Right lung (tissue), 2 donors: ENCODE measurements at regions not wholly inside any gene's neighbourhood (a gene's known extent, or its start where the extent isn't known, plus 50 kb on each side); places are given as distances from the start of the nearest gene placed in this dataset.
"Not testable (repeated sequence)": the region's sequence is repeated elsewhere in the genome, so short reads cannot be mapped to it uniquely, and the experiment has no call there.

ENCODE experiments used
- DNase-seq, 2 donors: peaks; one replicate each; pipeline ENCODE4 v3.0.0-alpha.2; 2013

DNA sequence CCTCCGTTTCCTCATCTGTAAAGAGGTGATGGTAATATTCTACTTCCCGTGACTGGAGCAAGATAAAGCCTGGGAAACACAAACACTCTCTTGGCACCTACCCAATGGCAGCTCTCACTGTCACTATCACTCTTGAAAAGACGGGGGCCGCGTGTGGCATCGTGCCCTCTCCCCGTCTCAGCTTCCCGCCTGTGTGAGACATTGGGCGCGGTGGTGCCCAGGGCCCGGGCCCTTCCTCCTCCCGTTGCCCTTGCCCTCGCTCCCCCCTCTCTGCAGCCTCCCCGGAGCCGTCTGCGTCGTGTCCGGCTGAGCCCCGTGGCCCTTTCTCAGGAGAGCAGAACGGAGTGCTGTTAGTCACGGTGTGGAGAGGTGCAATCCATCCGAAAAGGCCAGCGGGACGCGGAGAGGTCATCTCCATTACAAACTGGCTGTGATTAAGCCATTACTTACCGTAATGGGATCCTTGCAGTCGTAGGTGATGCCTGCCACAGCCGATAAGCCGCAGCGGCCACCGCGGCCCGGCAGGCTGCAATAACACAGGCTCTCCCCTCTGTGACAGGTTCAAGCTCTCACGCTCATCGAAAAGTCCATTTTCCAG, 156.4 kb upstream of the ZC3H12A start:
- DNase-seq = no peak

DNA sequence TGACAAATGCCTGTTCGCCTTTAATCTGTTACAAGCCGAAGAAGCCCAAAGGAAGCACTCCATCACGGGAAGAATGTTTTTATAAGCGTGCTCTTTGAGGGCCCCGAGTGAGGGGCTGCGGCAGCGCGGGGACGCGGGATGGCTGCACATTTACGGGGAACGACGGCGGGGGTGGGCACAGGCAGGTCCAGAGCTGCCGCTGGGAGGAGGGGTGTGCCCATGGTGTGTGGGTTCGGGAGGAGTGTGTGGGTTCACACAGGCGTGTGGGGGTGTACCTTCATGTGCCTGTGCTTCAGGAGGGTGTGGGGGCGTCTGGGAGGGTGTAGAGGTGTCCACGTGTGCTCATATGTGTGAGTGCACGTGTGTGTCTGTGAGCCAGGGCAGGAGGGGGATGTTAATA, 155.9 kb upstream of the ZC3H12A start:
- no peak for DNase-seq

DNA sequence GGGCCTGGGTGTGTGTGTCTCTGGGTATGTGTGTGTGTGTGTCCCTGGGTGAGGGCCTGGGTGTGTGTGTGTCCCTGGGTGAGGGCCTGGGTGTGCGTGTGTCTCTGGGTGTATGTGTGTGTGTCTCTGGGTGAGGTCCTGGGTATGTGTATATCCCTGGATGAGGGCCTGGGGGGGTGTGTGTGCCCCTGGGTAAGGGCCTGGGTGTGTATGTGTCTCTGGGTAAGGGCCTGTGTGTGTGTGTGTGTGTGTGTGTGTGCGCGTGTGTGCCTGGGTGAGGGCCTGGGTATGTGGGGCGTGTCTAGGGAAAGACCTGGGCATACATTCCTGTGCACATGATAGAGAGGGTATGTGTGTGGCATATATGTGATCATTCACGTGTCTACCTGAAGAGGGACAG, 155.1 kb upstream of the ZC3H12A start:
- no peak for DNase-seq

DNA sequence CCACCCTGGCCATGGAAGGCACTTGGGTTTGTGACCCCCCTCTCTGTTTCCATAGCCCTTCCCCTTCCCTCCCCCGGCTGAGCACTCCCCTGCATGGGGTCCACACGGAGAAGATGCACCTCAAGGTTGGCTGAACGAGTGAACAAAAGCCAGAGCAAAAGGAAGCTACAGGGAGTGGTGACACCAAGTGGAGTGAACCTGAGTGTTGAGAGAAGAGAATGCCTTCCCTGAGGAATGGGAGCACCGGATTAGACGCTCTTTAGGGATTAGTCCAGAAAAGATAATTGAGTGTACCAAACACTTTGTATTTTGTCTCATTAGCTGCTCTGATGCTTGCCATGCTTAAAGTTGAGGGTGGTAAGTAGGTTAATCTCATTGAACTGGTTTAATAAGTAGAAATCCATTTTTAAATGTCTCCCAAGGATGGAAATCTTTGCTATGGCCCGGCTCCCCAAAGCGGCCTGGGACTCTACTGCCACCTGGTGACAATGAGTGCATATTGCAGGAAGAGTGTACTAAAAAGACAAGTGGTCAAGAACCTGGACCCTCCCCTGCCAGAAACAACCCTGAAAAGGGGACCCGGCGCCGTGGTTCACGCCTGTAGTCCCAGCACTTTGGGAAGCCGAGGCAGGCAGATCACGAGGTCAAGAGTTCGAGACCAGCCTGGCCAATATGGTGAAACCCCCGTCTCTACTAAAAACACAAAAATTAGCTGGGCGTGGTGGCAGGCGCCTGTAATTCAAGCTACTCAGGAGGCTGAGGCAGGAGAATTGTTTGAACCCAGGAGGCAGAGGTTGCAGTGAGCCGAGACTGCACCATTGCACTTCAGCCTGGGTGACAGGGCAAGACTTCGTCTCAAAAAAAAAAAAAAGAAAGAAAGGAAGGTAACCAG, 150.6 kb upstream of the ZC3H12A start:
- no peak for DNase-seq

DNA sequence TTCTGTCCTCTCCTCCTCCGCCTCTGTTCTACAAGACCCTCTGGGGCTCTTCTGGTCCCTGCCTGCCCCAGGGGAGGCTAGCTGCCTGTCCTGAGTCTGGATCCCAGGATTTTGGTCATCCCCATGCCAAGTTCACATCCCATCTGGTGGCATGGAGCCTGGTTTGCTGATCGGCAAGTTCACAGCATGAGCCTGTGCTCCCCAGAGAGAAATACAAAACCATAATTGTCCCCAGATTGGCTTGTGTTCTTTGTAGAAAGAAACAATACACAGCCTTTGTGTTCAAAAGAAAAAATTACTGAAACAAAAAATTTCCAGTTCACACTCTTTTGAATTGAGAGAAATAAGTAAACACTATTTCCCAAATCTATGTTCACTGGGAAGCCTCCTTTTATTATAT, 149.4 kb upstream of the ZC3H12A start:
- DNase-seq = no peak

DNA sequence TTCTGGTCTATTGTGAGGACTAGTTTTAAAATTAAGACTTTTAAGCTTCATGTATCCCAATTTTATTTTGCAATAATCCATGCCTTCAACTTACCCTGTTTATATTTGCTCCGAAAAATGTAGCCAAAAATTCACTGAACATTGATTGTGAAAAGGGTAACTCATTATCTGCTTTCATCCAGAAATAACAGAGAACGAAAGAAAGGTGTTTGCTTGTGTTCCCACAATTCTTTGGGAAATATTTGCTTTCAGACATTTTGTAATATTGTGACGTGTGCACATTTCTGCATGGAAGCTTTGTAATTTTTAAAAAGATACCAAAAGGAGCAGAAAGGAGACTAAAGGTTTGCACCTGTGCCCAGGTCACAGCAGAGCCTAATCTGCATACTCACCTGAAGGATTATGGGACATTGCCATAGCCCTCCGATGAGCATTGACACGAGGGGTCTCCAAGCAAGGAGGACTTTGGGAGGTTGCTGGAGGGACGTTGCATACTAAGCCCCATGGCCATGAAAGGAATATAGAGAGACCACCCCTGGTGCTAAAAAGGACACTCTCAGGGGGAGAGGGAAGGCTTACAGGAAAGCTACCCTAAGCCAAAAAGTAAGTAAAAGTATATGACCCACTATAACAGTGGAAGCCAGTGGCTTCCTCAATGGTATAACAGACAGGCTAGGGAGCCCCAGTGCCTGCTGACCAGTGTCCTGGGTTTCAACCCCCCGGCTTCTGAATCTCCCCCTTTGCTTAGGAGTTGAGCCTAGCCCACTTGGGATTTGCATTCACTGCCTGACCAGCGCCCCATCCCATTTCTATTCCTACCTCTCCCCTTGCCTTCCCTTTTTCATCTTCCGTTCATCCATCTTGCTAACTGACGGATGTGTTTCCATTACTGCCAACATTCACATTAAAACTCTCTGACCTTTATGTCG, 148.6 kb upstream of the ZC3H12A start:
- no peak for DNase-seq

DNA sequence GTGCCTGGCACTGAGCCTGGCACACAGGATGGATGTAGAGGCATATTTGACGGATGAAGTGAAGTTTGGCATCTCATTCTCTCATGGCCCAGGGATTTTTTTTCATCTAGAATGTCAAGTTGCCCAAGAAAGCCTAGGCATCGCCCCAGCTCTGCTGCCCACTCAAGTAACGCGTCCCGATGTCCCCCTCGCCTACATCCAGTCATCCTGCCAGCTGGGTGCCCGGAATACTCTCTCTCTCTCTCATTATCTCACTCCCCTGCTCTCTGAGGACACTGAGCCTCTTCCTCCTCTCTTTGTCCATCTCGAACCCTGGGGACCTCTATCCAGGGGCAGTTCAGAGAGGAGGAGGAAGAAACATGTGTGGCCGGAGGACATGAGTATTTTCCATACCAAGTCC, 142.3 kb upstream of the ZC3H12A start:
- no peak for DNase-seq

DNA sequence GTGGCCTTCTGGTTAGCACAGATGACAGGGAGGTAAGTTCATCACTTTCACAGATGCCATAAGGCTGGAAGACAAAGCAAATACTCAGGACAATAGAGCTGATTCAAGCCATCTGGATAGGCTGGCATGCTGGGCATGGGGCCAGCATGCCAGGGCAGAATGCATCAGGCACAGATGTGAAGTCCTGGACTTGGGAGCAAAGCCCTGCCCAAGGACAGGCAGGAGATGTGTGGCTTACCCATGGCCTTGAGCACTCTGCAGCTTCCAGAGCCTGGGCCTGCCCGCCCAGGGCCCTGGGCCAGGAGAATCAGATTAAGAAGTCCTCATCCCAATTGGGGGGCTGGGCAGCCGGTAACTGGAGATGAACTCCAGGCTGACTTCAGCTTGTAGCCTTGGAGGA, 135.7 kb upstream of the ZC3H12A start:
- DNase-seq = no peak

DNA sequence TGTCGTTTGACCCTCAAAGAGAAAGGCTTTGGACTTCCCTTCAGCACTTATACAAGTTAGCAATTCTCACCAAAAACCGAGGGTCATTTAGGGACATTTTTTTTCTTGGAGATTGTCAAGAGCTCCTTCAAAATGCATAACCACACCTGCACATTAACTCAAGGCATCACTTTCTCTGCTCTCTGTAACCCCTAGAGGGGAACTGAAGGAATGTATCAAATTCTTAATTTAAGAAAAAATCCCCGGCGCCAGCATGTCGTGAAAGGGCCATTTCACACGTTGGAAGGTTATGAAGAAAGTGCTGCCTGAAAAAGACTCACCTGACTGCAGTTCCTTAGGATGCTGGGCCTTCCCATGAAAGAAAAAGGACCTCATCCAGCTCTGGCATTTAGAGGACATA, 131.6 kb upstream of the ZC3H12A start:
- no peak for DNase-seq

DNA sequence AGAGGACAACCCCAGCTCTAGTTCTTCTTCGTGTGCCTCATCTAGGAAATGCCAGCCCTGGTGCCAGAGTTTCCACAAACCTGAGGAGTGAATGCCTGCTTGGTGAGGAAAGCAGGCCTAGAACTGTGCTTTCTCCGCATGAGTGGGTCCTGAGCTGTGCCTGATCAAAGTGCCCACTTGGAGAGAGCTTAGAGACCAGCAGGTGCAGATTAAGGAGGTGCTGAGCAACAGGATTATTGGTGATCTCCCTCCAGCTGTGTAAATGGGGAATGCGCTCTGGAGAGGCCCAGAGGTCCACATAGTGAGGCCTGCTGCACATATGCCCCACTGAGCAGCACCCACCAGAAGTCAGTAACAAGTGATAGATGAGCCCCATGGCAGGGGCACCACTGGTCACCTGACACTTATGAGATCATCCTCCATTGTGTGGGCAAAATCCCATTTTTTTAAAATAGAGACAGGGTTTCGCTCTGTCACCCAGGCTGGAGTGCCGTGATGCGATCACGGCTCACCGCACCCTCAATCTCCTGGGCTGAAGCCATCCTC, 127.2 kb upstream of the ZC3H12A start:
- no peak for DNase-seq

DNA sequence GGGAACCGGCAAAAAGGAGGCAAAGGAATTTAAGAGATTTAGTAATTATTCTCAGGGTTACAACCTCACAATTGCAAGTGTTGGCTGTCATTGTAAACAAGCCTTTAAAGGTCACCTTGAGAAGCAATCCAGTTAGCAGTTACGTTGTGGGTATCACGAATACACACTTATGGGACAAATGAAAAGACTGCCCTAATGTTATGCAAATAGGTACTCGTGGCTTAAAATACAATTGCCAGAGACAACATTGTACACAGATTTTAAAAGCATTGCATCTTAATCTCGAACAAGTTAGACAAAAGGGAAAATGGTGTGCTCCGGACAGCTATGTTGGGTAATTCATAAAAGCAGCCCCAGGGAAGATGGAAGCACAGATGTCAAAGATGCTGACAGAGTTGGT, 120.5 kb upstream of the ZC3H12A start:
- no peak for DNase-seq

DNA sequence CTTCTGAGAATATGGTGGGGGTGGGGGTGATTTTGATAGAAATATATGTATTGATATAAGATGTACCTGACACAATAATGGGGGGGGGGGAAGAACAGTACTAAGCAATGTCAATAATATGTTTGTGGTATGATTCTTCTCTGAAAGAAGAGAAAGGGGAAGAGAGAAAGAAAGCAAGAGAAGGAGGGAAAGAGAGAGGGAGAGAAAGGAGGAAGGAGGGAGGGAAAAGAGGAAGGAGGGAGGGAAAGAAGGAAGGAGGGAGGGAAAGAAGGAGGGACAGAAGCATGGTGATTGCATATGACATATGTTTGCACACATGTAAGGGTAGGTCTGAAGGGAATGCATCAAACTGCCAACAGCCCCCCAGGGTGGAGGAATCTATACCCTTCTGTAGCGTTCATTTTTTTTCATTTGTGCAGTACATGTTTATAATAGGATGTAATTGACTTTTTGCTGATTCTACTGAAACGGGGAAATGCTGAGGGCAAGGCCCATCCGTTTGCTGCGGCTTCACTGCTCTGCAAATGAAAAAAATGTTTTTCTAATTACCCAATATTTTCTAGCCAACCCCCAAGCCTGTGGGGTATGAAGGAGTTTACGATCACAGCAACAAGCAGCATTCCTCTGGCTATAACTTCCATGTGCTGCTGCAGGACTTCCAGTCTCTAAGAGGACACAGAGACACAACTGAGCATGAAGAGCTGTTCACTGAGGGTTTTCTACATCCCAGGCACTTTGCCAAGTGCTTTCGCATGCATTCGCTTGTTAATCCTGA, 119.3 kb upstream of the ZC3H12A start:
- DNase-seq = no peak

DNA sequence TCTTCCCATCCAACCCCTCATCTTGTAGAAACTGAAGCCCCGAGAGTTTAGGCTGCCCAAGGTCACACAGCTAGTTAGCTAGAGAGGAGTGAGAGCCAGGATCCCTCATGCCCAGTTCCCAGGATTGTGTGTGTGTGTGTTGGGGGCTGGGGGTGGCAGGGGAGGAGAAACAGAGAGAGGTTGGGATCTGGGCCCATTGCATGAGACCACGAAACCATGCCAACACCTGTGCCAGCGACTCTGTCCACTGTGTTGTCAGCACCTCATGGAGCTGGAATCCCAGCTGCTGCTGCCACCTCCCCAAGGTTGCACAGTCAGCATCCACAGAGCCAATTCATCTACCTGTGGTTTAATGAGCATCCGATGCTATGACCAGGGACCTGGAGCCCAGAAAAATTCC, 115.4 kb upstream of the ZC3H12A start:
- no peak for DNase-seq

DNA sequence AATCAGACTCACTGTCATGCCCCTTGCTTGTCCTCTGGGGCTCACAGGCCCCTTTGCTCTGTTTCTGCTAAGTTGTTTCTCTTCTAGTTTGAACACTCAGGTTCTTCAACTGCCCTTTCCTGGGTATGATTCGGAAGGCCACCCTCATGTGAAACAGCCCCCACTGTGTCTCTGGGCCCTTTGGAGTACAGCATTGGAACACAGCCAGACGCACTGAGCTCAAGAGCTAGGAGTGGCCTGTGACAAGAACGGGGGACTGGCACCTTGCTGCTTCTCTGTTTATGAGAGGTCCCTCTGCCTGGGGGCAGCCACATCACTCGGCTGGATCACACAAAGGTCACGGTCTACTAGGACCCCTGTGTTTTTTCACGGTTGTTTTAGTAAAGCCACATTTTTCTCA, 114.4 kb upstream of the ZC3H12A start:
- no peak for DNase-seq

DNA sequence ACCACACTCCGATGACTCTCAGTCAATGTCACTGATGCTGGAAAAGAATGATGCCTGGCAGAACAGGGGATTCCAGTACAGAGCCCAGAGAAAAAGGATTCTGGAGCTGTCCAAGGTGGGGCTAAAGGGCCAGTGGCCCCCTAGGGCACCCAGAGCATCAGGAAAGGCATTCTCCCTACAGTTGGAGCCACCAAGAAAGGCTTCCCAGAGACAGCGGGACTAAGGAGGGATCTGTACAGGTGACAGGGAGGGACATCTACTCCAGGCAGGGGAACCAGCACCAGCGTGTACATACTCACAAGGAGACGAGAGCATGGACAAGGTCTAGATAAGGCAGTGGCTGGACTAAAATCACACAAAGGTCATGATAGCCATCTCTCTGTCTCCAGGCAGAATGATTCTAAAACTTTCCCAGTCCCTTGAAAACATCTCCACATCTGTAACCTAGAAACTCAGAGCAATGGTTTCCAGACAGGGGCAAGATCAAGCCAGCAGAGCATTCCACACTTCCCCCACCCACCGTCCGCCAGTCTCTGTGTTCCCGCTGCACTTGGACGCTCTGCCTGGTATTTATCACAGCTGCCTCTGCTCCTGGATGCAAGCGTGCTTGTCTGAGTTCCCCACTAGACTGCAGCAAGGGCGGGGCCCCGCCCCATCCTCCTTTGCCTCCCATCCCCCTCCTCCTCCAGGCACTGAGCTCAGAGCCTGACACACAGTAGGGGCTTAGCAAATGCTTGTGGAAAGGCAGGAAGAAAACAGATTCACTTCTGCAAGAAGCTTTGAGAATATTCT, 111.6 kb upstream of the ZC3H12A start:
- no peak for DNase-seq

DNA sequence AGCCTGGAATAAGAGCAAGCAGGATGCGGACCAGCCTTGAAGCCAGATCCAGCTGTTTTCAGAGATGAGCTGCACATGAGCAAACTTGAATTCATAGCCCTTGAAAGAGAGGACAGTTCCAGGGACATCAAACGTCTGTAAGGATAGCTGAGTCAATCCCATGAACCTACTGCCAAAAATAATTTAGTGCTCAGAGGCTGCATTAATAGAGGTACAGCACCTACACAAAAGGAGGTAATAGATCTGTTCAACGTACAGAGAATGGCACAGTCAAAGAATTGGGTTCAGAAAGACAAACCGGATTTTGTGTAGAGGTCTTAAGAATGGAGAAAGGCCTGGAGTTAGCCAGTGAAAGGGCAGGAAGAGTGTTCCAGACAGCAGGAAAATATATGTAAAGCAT, 110.8 kb upstream of the ZC3H12A start:
- DNase-seq = no peak

DNA sequence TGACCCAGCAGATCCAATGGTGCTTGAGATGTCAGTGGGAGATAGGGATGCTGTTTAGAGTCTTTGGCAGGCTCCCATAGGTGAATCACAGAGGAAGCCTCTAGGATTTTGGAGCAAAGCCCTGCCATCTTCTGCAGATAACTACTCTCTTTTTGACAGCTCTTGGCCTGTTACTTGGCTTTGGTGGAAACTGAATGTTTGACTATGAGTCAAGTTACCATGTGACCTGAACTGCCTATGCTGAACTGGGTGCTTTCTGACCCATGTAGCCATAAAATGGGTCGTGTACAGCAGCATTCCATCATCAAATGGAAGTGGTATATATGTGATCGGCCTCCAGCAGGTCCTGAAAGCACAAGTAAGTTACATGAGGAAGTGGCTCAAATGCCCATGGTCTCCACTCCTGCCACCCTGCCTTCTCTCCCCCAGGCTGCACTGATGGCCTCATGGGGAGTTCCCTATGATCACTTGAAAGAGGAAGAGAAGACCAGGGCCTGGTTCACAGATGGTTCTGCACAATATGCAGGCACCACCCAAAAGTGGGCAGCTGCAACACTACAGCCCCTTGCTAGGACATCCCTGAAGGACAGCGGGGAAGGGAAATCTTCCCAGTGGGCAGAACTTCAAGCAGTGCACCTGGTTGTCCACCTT, 105.6 kb upstream of the ZC3H12A start:
- DNase-seq = not testable (repeated sequence)

DNA sequence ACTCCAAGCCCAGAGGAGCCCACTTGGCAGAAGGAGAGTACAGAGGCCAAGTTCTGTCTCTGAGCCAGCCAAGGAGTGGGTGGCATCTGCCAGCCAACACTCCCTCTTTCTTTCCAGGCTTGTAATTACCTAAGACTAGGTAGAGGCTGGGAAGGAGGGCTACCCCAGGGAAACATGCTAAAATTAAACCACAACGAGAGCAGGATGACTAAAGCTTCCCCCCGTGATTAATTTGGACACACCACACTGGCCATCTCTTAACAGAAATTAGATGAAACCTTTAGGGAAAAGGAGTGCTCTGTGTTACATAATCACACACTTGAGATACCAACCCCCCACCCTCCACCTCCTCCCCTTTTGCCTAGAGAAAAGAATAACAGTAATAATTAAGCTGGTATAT, 102.1 kb upstream of the ZC3H12A start:
- no peak for DNase-seq

DNA sequence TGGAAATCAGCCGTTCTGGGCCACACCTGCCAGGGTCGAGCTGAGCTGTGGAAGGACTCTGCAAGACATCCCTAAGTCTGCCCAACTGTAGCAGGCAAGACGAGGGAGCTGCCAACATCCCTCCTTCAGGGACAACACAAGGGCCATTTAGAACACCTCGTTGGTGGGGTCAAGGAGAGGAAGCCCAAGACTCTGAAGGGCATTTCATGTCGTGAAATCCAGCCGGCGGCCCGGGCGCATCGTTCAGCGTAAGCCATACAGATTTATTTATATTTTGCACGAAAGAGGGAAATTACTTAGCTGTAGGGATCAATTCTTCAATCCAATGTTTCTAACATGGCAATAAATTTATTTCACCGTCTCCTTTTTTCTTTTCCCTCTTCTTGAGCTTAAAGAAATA, 101.7 kb upstream of the ZC3H12A start:
- DNase-seq = no peak

DNA sequence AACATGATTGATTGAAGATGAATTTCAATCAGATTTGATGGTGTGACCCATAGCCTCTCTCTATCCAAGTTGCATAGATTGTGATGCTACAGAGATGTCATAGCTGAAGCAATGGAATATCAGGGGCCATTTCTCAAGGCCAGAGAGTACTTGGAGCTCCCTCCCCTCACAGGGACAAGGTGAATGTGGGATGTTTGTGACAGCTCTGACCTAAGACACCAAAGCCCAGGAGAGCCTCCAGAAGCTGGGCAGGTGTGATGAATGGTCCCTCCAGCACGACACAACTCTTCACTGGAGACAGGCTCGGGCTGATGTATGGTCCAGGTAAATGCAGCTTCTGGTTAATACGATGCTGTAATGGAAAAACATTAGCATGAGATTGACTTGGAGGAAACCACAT, 101.0 kb upstream of the ZC3H12A start:
- no peak for DNase-seq
